ENCODE measurements at regions not wholly inside any gene's neighbourhood (a gene's known extent, or its start where the extent isn't known, plus 50 kb on each side); places are given as distances from the start of the nearest gene placed in this dataset.

- no peaks in the 10 kb centered on the region for H3K27me3 ChIP-seq (ENCODE audit: control insufficient read depth, insufficient read depth, low read length)
- H3K4me1 ChIP-seq (ENCODE audit: control insufficient read depth, insufficient read depth, low read length), result peaks cover 8% of the 10 kb centered on the region
- no peaks in the 10 kb centered on the region for H3K9me3 ChIP-seq (ENCODE audit: control insufficient read depth, low read length)
- H3K36me3 ChIP-seq (ENCODE audit: control insufficient read depth, insufficient read depth, low read length), result no peaks in the 10 kb centered on the region
- no peak overlapping the region for H3K4me3 ChIP-seq (ENCODE audit: low read length)
- no peak overlapping the region for H3K9ac ChIP-seq (ENCODE audit: low read length)
Observed at GRCh38 chr17:83144421-83145357, 65.3 kb downstream of the METRNL start.

- H3K4me1 ChIP-seq (ENCODE audit: control insufficient read depth, insufficient read depth, low read length), result peaks cover 8% of the 10 kb centered on the region
- H3K27me3 ChIP-seq (ENCODE audit: control insufficient read depth, insufficient read depth, low read length), result no peaks in the 10 kb centered on the region
- no peak overlapping the region for H3K9ac ChIP-seq (ENCODE audit: low read length)
- H3K9me3 ChIP-seq (ENCODE audit: control insufficient read depth, low read length), result no peaks in the 10 kb centered on the region
- H3K4me3 ChIP-seq (ENCODE audit: low read length), result no peak overlapping the region
- H3K36me3 ChIP-seq (ENCODE audit: control insufficient read depth, insufficient read depth, low read length), result no peaks in the 10 kb centered on the region
Observed at GRCh38 chr17:83145358-83145738, 65.9 kb downstream of the METRNL start.

GRCh38 chr17:83145831-83146230, 66.4 kb downstream of the METRNL start:
- no peak overlapping the region for H3K9ac ChIP-seq (ENCODE audit: low read length)
- H3K36me3 ChIP-seq (ENCODE audit: control insufficient read depth, insufficient read depth, low read length), result no peaks in the 10 kb centered on the region
- H3K27me3 ChIP-seq (ENCODE audit: control insufficient read depth, insufficient read depth, low read length), result no peaks in the 10 kb centered on the region
- H3K9me3 ChIP-seq (ENCODE audit: control insufficient read depth, low read length), result no peaks in the 10 kb centered on the region
- H3K4me3 ChIP-seq (ENCODE audit: low read length), result no peak overlapping the region
- H3K4me1 ChIP-seq (ENCODE audit: control insufficient read depth, insufficient read depth, low read length), result peaks cover 8% of the 10 kb centered on the region

GRCh38 chr17:83146347-83146746, 66.9 kb downstream of the METRNL start:
- Histone ChIP-seq H3K9ac (ENCODE audit: low read length) (no peak overlapping the region), H3K36me3 (ENCODE audit: control insufficient read depth, insufficient read depth, low read length) (no peaks in the 10 kb centered on the region), H3K4me1 (ENCODE audit: control insufficient read depth, insufficient read depth, low read length) (peaks cover 8% of the 10 kb centered on the region), H3K27me3 (ENCODE audit: control insufficient read depth, insufficient read depth, low read length) (no peaks in the 10 kb centered on the region), H3K9me3 (ENCODE audit: control insufficient read depth, low read length) (no peaks in the 10 kb centered on the region), H3K4me3 (ENCODE audit: low read length) (no peak overlapping the region)

- Histone ChIP-seq H3K36me3 (ENCODE audit: control insufficient read depth, insufficient read depth, low read length) (no peaks in the 10 kb centered on the region), H3K27me3 (ENCODE audit: control insufficient read depth, insufficient read depth, low read length) (no peaks in the 10 kb centered on the region), H3K9me3 (ENCODE audit: control insufficient read depth, low read length) (no peaks in the 10 kb centered on the region), H3K9ac (ENCODE audit: low read length) (no peak overlapping the region), H3K4me1 (ENCODE audit: control insufficient read depth, insufficient read depth, low read length) (peaks cover 12% of the 10 kb centered on the region), H3K4me3 (ENCODE audit: low read length) (no peak overlapping the region)
Observed at GRCh38 chr17:83147280-83147679, 67.9 kb downstream of the METRNL start.

- H3K9ac ChIP-seq (ENCODE audit: low read length), result no peak overlapping the region
- H3K9me3 ChIP-seq (ENCODE audit: control insufficient read depth, low read length), result no peaks in the 10 kb centered on the region
- peaks cover 12% of the 10 kb centered on the region for H3K4me1 ChIP-seq (ENCODE audit: control insufficient read depth, insufficient read depth, low read length)
- H3K27me3 ChIP-seq (ENCODE audit: control insufficient read depth, insufficient read depth, low read length), result no peaks in the 10 kb centered on the region
- H3K4me3 ChIP-seq (ENCODE audit: low read length), result no peak overlapping the region
- no peaks in the 10 kb centered on the region for H3K36me3 ChIP-seq (ENCODE audit: control insufficient read depth, insufficient read depth, low read length)
Observed at GRCh38 chr17:83148317-83149028, 69.1 kb downstream of the METRNL start.

GRCh38 chr17:83149029-83149725, 69.8 kb downstream of the METRNL start:
- H3K9ac ChIP-seq (ENCODE audit: low read length), result no peak overlapping the region
- peaks cover 12% of the 10 kb centered on the region for H3K4me1 ChIP-seq (ENCODE audit: control insufficient read depth, insufficient read depth, low read length)
- no peaks in the 10 kb centered on the region for H3K36me3 ChIP-seq (ENCODE audit: control insufficient read depth, insufficient read depth, low read length)
- no peaks in the 10 kb centered on the region for H3K27me3 ChIP-seq (ENCODE audit: control insufficient read depth, insufficient read depth, low read length)
- H3K9me3 ChIP-seq (ENCODE audit: control insufficient read depth, low read length), result no peaks in the 10 kb centered on the region
- no peak overlapping the region for H3K4me3 ChIP-seq (ENCODE audit: low read length)

- Histone ChIP-seq H3K27me3 (ENCODE audit: control insufficient read depth, insufficient read depth, low read length) (no peaks in the 10 kb centered on the region), H3K9me3 (ENCODE audit: control insufficient read depth, low read length) (no peaks in the 10 kb centered on the region), H3K36me3 (ENCODE audit: control insufficient read depth, insufficient read depth, low read length) (no peaks in the 10 kb centered on the region), H3K4me3 (ENCODE audit: low read length) (no peak overlapping the region), H3K4me1 (ENCODE audit: control insufficient read depth, insufficient read depth, low read length) (peaks cover 6% of the 10 kb centered on the region), H3K9ac (ENCODE audit: low read length) (no peak overlapping the region)
Observed at GRCh38 chr17:83149761-83150251, 70.4 kb downstream of the METRNL start.

GRCh38 chr17:83150369-83151055, 71.1 kb downstream of the METRNL start:
- no peaks in the 10 kb centered on the region for H3K36me3 ChIP-seq (ENCODE audit: control insufficient read depth, insufficient read depth, low read length)
- H3K4me3 ChIP-seq (ENCODE audit: low read length), result no peak overlapping the region
- no peak overlapping the region for H3K9ac ChIP-seq (ENCODE audit: low read length)
- H3K27me3 ChIP-seq (ENCODE audit: control insufficient read depth, insufficient read depth, low read length), result no peaks in the 10 kb centered on the region
- H3K9me3 ChIP-seq (ENCODE audit: control insufficient read depth, low read length), result no peaks in the 10 kb centered on the region
- H3K4me1 ChIP-seq (ENCODE audit: control insufficient read depth, insufficient read depth, low read length), result peaks cover 4% of the 10 kb centered on the region

- no peaks in the 10 kb centered on the region for H3K36me3 ChIP-seq (ENCODE audit: control insufficient read depth, insufficient read depth, low read length)
- H3K9ac ChIP-seq (ENCODE audit: low read length), result no peak overlapping the region
- no peaks in the 10 kb centered on the region for H3K9me3 ChIP-seq (ENCODE audit: control insufficient read depth, low read length)
- H3K27me3 ChIP-seq (ENCODE audit: control insufficient read depth, insufficient read depth, low read length), result no peaks in the 10 kb centered on the region
- peaks cover 4% of the 10 kb centered on the region for H3K4me1 ChIP-seq (ENCODE audit: control insufficient read depth, insufficient read depth, low read length)
- no peak overlapping the region for H3K4me3 ChIP-seq (ENCODE audit: low read length)
Observed at GRCh38 chr17:83151056-83151441, 71.6 kb downstream of the METRNL start.

- Histone ChIP-seq H3K36me3 (ENCODE audit: control insufficient read depth, insufficient read depth, low read length) (no peaks in the 10 kb centered on the region), H3K4me1 (ENCODE audit: control insufficient read depth, insufficient read depth, low read length) (peaks cover 4% of the 10 kb centered on the region), H3K27me3 (ENCODE audit: control insufficient read depth, insufficient read depth, low read length) (no peaks in the 10 kb centered on the region), H3K4me3 (ENCODE audit: low read length) (no peak overlapping the region), H3K9ac (ENCODE audit: low read length) (no peak overlapping the region), H3K9me3 (ENCODE audit: control insufficient read depth, low read length) (no peaks in the 10 kb centered on the region)
Observed at GRCh38 chr17:83151442-83152226, 72.2 kb downstream of the METRNL start.
